Adrenal gland (tissue), 9 donors: ENCODE measurements at regions not wholly inside any gene's neighbourhood (a gene's known extent, or its start where the extent isn't known, plus 50 kb on each side); places are given as distances from the start of the nearest gene placed in this dataset.

Source experiments
- DNase-seq, 7 donors: peaks; one replicate each; pipeline ENCODE4 v3.0.0-alpha.2; 2019 to 2020
- H3K27ac ChIP-seq, 5 donors: fragments of 200-600 bp; sonication (generic) in 4 of 5; 1 replicate in 3 of 5; 2 replicates in 2 of 5; pipeline versions ENCODE4 v1.5.1 to v1.8.0; 2016 to 2020; ENCODE audit warnings: mild to moderate bottlenecking in 1 of 5
- H3K27me3 ChIP-seq: fragments of 200-600 bp; 2 replicates; pipeline ENCODE4 v1.8.0; 2021
- H3K36me3 ChIP-seq, 2 donors: fragments of 200-600 bp; replicated peaks in 1 of 2; 1 replicate in 1 of 2; 2 replicates in 1 of 2; pipeline versions ENCODE4 v1.5.1 to v1.8.0; 2018 to 2022
- H3K4me1 ChIP-seq, 2 donors: fragments of 200-600 bp; replicated peaks in 1 of 2; 1 replicate in 1 of 2; 2 replicates in 1 of 2; pipeline versions ENCODE4 v1.5.1 to v1.8.0; 2018 to 2021
- H3K4me3 ChIP-seq, 4 donors: fragments of 200-600 bp; sonication (generic) in 3 of 4; one replicate each; pipeline ENCODE4 v1.5.1; 2016 to 2018
- H3K9me3 ChIP-seq, 3 donors: fragments of 200-600 bp; sonication (generic) in 1 of 3; replicated peaks in 1 of 3; 1 replicate in 2 of 3; 2 replicates in 1 of 3; pipeline versions ENCODE4 v1.5.1 to v1.8.0; 2016 to 2021
- POLR2A ChIP-seq, 2 donors: fragments of 450-650 bp; IDR thresholded peaks; one replicate each; pipeline ENCODE4 v1.6.1; 2017; ENCODE audit warnings: antibody characterized with exemption in 2 of 2, mild to moderate bottlenecking in 2 of 2, moderate library complexity in 1 of 2
- WGBS, 4 donors: extraction: QIAGEN DNeasy Blood & Tissue Kit in 2 of 4; methylation state at CpG; one replicate each; pipeline versions ENCODE4 v1.1.5 to v1.1.7; 2013 to 2017; 5-methylcytosine and 5-hydroxymethylcytosine counted together
- intact Hi-C, 2 donors: fragments of 100-400 bp; cut with DNase I; formaldehyde crosslinking; loops; one replicate each; pipeline versions ENCODE4 v1.14.1 to v1.15.0; 2022 to 2023
- TF ChIP-seq, protein P1 (sequence below), 6 experiments: fragments of 450-650 bp in 4 of 6; fragments of 200-600 bp in 2 of 6; sonication (generic) in 1 of 6; IDR thresholded peaks; 1 replicate in 5 of 6; 2 replicates in 1 of 6; pipeline versions ENCODE4 v1.5.1 to v1.8.0; 2016 to 2021; ENCODE audit warnings: antibody characterized with exemption in 6 of 6, mild to moderate bottlenecking in 2 of 6, moderate library complexity in 1 of 6
- donor health status: healthy with polysubstance abuse.
- donor health status: Bipolar disorder and iron deficiency.
- donor health status: DM: yes; HTN: yes; CAD: no.
- donor health status: DM: no; HTN: no; CAD: no.
- donor health status: DM: no; HTN: no; CAD: no.

DNA sequence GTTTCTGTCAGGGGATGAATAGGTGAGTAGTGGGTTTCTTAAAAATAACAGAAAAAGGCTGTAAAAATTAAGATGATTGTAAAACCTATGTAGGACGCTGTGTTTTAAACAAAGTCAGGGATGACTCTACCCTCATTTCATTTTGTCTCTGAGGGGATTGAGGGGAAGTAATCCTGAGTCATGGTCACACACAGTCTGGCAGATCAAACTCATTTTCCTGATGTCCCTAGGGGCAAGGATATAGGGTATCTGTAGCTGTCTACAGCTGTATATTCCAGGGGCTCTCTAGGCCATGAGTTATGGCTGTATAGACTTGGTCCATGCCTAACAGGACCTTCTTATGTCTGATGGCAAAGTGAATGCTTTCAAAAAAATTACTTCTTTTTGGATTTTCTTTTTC lies 421.1 kb downstream of the PDCD6IP start:
- no peak overlapping the region for H3K27ac ChIP-seq
- H3K27me3 ChIP-seq = no peaks in the 10 kb centered on the region
- no peaks in the 10 kb centered on the region for H3K4me1 ChIP-seq
- no peak for DNase-seq
- H3K36me3 ChIP-seq = no peaks in the 10 kb centered on the region
- H3K9me3 ChIP-seq = no peaks in the 10 kb centered on the region
- no peak overlapping the region for H3K4me3 ChIP-seq
- intact Hi-C loops = no loop called here
- TF ChIP-seq POLR2A (IDR thresholded peaks at IDR 0.05) = no peak
- TF ChIP-seq, protein P1, sequence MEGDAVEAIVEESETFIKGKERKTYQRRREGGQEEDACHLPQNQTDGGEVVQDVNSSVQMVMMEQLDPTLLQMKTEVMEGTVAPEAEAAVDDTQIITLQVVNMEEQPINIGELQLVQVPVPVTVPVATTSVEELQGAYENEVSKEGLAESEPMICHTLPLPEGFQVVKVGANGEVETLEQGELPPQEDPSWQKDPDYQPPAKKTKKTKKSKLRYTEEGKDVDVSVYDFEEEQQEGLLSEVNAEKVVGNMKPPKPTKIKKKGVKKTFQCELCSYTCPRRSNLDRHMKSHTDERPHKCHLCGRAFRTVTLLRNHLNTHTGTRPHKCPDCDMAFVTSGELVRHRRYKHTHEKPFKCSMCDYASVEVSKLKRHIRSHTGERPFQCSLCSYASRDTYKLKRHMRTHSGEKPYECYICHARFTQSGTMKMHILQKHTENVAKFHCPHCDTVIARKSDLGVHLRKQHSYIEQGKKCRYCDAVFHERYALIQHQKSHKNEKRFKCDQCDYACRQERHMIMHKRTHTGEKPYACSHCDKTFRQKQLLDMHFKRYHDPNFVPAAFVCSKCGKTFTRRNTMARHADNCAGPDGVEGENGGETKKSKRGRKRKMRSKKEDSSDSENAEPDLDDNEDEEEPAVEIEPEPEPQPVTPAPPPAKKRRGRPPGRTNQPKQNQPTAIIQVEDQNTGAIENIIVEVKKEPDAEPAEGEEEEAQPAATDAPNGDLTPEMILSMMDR (IDR thresholded peaks at IDR 0.05) = no peak
- 70 to 92% (median 79%) methylated on average over 1 of the region's 1 CpG for WGBS, 4 donors

DNA sequence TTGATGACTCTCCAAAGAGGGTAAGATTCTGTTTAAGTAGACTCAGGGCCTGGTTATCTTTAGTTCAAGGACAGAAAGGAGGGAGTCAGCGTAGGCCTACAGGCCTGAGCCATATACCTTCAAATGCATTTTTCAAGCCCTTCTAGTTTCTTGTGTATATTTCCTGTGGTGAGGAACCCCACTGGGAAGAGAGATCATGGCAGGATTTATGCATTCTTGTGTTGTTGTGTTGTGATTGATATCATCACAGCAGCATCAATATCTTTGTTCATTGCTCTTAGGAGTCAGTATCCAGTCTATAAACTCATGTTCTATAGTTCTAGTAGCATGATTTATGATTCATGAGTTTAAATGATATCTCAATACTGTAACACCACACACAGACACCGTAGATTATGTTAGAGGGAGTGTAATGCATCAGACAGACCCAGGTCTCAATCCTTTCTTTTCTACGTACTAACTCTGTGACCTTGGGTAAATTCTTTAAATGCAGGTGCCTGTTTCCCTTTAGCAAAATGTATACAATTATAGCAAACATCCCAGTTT lies 427.5 kb downstream of the PDCD6IP start:
- TF ChIP-seq, protein P1 (IDR thresholded peaks at IDR 0.05) = no peak
- no peak for TF ChIP-seq POLR2A (IDR thresholded peaks at IDR 0.05)
- Histone ChIP-seq H3K4me1 (no peaks in the 10 kb centered on the region), H3K27me3 (no peaks in the 10 kb centered on the region), H3K27ac (no peak overlapping the region), H3K9me3 (no peaks in the 10 kb centered on the region), H3K4me3 (no peak overlapping the region), H3K36me3 (no peaks in the 10 kb centered on the region)
- no peak for DNase-seq
- WGBS, 4 donors = 65 to 82% (median 71%) methylated on average over 3 of the region's 3 CpGs
- intact Hi-C loops = no loop called here

GRCh38 chr3:34229876-34230275 lies 431.4 kb downstream of the PDCD6IP start:
- WGBS, 4 donors = 80 to 90% (median 82%) methylated on average over 5 of the region's 5 CpGs
- no peaks in the 10 kb centered on the region for H3K4me1 ChIP-seq
- H3K4me3 ChIP-seq = no peak overlapping the region
- TF ChIP-seq POLR2A (IDR thresholded peaks at IDR 0.05) = no peak
- TF ChIP-seq, protein P1 (IDR thresholded peaks at IDR 0.05) = no peak
- DNase-seq = no peak
- H3K27ac ChIP-seq = no peak overlapping the region
- H3K27me3 ChIP-seq = no peaks in the 10 kb centered on the region
- no peaks in the 10 kb centered on the region for H3K9me3 ChIP-seq
- intact Hi-C loops = no loop called here
- no peaks in the 10 kb centered on the region for H3K36me3 ChIP-seq

- DNase-seq = no peak
- Histone ChIP-seq H3K27me3 (no peaks in the 10 kb centered on the region), H3K36me3 (no peaks in the 10 kb centered on the region), H3K9me3 (no peaks in the 10 kb centered on the region), H3K4me1 (no peaks in the 10 kb centered on the region), H3K27ac (no peak overlapping the region), H3K4me3 (no peak overlapping the region)
- TF ChIP-seq POLR2A (IDR thresholded peaks at IDR 0.05) = no peak
- TF ChIP-seq, protein P1 (IDR thresholded peaks at IDR 0.05) = no peak
- intact Hi-C loops = no loop called here
- WGBS, 4 donors = 55 to 64% (median 60%) methylated on average over 2 of the region's 2 CpGs
These were observed 436.7 kb downstream of the PDCD6IP start for GRCh38 chr3:34235096-34235495.
